ENCODE measurements at regions not wholly inside any gene's neighbourhood (a gene's known extent, or its start where the extent isn't known, plus 50 kb on each side); places are given as distances from the start of the nearest gene placed in this dataset.
"Not testable (repeated sequence)": the region's sequence is repeated elsewhere in the genome, so short reads cannot be mapped to it uniquely, and the experiment has no call there.

- Histone ChIP-seq H3K9me3 (ENCODE audit: severe bottlenecking) (peaks cover 7% of the 10 kb centered on the region), H3K27ac (no peak overlapping the region), H3K4me3 (ENCODE audit: low read depth, low read length) (no peak overlapping the region), H3K27me3 (ENCODE audit: insufficient read depth, low read depth, severe bottlenecking) (peaks cover 6% of the 10 kb centered on the region), H3K36me3 (no peaks in the 10 kb centered on the region)
- no peak for DNase-seq
- TF ChIP-seq, protein P1, sequence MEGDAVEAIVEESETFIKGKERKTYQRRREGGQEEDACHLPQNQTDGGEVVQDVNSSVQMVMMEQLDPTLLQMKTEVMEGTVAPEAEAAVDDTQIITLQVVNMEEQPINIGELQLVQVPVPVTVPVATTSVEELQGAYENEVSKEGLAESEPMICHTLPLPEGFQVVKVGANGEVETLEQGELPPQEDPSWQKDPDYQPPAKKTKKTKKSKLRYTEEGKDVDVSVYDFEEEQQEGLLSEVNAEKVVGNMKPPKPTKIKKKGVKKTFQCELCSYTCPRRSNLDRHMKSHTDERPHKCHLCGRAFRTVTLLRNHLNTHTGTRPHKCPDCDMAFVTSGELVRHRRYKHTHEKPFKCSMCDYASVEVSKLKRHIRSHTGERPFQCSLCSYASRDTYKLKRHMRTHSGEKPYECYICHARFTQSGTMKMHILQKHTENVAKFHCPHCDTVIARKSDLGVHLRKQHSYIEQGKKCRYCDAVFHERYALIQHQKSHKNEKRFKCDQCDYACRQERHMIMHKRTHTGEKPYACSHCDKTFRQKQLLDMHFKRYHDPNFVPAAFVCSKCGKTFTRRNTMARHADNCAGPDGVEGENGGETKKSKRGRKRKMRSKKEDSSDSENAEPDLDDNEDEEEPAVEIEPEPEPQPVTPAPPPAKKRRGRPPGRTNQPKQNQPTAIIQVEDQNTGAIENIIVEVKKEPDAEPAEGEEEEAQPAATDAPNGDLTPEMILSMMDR (IDR thresholded peaks at IDR 0.05; ENCODE audit: low read depth, low read length) = no peak
Observed at GRCh38 chr11:101226617-101227016, 97.0 kb upstream of the PGR start.

DNA sequence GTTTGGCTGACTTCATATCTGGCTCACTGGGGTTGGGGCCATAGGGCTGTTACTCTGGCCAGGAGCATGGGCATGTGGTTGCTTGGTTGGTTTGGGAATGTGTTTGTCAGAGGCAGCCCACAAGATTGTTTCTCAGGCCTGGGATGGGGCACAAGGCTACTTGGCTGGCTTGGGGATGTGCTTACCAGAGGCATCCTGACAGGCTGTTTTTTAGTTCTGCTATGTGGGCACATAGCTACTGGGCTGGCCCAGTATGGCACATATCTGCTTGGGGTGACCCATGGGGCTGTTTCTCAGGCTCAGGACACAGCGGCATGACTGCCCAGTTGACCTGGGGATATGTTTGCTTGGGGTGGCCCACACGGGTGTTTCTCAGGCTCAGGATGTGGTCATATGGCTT lies 94.6 kb upstream of the PGR start:
- peaks cover 3% of the 10 kb centered on the region for H3K27me3 ChIP-seq (ENCODE audit: insufficient read depth, low read depth, severe bottlenecking)
- no peak overlapping the region for H3K4me3 ChIP-seq (ENCODE audit: low read depth, low read length)
- no peak overlapping the region for H3K27ac ChIP-seq
- TF ChIP-seq, protein P1 (IDR thresholded peaks at IDR 0.05; ENCODE audit: low read depth, low read length) = no peak
- no peak for DNase-seq
- H3K9me3 ChIP-seq (ENCODE audit: severe bottlenecking) = no peaks in the 10 kb centered on the region
- H3K36me3 ChIP-seq = no peaks in the 10 kb centered on the region

DNA sequence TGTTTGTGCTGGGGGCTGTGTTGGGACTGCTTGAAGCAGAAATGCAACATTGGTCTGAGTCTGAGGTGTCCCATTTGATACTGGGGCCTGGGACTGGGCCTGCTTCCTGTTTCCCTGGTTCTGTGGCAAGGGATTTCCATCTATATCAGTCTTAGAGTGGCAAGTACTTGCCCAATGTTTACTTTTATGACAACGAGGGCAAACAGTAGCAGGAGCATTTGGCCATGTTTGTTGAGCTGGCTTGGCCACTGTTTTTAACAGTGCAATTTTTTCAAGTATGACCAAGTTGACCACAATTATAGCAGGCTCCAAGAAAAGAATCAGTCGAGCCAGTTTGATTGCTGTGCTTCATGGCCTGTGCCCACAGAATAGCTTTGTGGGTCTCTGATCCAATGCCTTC lies 88.5 kb upstream of the PGR start:
- DNase-seq; H3K27me3 ChIP-seq (ENCODE audit: insufficient read depth, low read depth, severe bottlenecking); H3K27ac ChIP-seq; H3K9me3 ChIP-seq (ENCODE audit: severe bottlenecking); H3K4me3 ChIP-seq (ENCODE audit: low read depth, low read length); H3K36me3 ChIP-seq: not testable (repeated sequence)

DNA sequence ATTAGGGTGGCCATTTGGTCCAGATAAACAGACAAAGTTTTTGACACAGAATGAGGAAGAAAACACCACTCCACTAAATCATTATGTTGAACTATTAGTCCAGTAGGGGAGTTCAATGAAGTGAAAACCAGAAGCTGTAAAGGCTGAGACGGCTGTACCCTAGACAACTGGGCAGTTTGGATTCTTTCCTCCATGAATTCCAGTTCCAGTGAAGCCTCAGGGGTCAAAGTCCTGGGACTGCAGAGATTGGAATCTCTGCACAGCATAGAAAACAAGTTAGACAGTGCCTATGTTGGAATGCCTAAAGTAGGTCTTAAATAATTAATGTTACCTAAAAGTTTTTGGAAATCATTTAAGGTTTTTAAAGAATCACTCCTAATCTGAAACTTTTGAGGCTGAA lies 86.5 kb upstream of the PGR start:
- H3K36me3 ChIP-seq; H3K27ac ChIP-seq; H3K27me3 ChIP-seq (ENCODE audit: insufficient read depth, low read depth, severe bottlenecking); H3K4me3 ChIP-seq (ENCODE audit: low read depth, low read length); H3K9me3 ChIP-seq (ENCODE audit: severe bottlenecking); DNase-seq: not testable (repeated sequence)

GRCh38 chr11:101215069-101215468 lies 85.5 kb upstream of the PGR start:
- no peak for DNase-seq
- TF ChIP-seq, protein P1 (IDR thresholded peaks at IDR 0.05; ENCODE audit: low read depth, low read length) = no peak
- Histone ChIP-seq H3K9me3 (ENCODE audit: severe bottlenecking) (peaks cover 5% of the 10 kb centered on the region), H3K27ac (no peak overlapping the region), H3K4me3 (ENCODE audit: low read depth, low read length) (no peak overlapping the region), H3K27me3 (ENCODE audit: insufficient read depth, low read depth, severe bottlenecking) (no peaks in the 10 kb centered on the region), H3K36me3 (no peaks in the 10 kb centered on the region)

DNA sequence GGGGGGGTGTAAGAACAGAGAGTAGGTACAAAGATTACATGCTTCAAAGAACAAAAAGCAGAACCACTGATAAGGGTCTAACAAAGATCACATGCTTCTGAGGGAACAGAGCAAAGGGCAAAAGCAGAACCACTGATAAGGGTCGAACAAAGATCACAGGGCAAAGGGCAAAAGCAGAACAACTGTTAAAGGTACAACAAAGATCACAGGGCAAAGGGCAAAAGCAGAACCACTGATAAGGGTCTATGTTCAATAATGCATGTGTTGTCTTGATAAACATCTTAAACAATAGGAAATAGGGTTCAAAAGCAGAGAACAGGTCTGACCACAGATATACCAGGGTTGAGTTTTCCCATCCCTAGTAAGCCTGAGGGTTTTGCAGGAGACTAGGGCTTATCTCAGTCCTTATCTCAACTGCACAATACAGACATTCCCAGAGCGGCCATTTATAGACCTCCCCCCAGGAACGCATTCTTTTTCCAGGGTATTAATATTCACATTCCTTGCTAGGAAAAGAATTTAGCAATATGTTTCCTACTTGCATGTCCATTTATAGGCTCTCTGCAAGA lies 81.9 kb upstream of the PGR start:
- TF ChIP-seq, protein P1 (IDR thresholded peaks at IDR 0.05; ENCODE audit: low read depth, low read length) = no peak
- Histone ChIP-seq H3K27ac (no peak overlapping the region), H3K27me3 (ENCODE audit: insufficient read depth, low read depth, severe bottlenecking) (no peaks in the 10 kb centered on the region), H3K9me3 (ENCODE audit: severe bottlenecking) (peaks cover 5% of the 10 kb centered on the region), H3K36me3 (no peaks in the 10 kb centered on the region), H3K4me3 (ENCODE audit: low read depth, low read length) (no peak overlapping the region)
- DNase-seq = no peak

DNA sequence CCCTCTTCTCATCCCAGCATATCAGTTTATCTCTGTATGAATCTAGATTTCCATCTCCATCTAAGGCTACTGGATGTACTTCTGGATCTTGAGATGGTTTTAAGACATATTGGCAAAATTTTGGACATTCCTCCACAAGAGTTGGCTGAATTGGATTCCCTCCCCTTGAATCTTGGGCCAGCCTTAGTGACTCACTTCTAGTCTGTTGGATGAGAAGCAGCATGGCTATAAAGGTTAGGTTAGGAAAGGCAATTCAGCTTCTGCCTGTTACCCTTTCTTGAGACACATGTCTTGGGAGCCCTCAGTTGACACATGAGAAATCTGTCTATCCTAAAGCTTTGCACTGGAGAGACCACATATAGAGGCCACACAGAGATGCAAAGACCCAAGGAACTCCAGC lies 73.0 kb upstream of the PGR start:
- Histone ChIP-seq H3K27ac (no peak overlapping the region), H3K4me3 (ENCODE audit: low read depth, low read length) (no peak overlapping the region), H3K9me3 (ENCODE audit: severe bottlenecking) (no peaks in the 10 kb centered on the region), H3K27me3 (ENCODE audit: insufficient read depth, low read depth, severe bottlenecking) (no peaks in the 10 kb centered on the region), H3K36me3 (no peaks in the 10 kb centered on the region)
- no peak for DNase-seq
- TF ChIP-seq, protein P1 (IDR thresholded peaks at IDR 0.05; ENCODE audit: low read depth, low read length) = no peak

Measured in WERI-Rb-1 (cell line).